PC-9 (cell line): ENCODE measurements at regions not wholly inside any gene's neighbourhood (a gene's known extent, or its start where the extent isn't known, plus 50 kb on each side); places are given as distances from the start of the nearest gene placed in this dataset.

Experiments used
- CTCF ChIP-seq: fragments of 200-600 bp; sonication (generic); conservative IDR thresholded peaks from 2 replicates; pipeline ENCODE4 v1.6.1; 2017; ENCODE audit warnings: mixed run types, antibody characterized with exemption, mild to moderate bottlenecking, moderate library complexity
- EZH2 ChIP-seq: fragments of 200-600 bp; sonication (generic); IDR thresholded peaks from 2 replicates; pipeline ENCODE4 v1.8.0; 2017; ENCODE audit warnings: antibody characterized with exemption, low read depth

GRCh38 chr13:105432438-105432837 is 1103.0 kb downstream of the EFNB2 start:
- TF ChIP-seq CTCF, result no peak
- TF ChIP-seq EZH2, result no peak
